Natural killer cell (primary cell): ENCODE measurements at regions not wholly inside any gene's neighbourhood (a gene's known extent, or its start where the extent isn't known, plus 50 kb on each side); places are given as distances from the start of the nearest gene placed in this dataset.

Experiments used
- ATAC-seq, 3 donors: fragments of 150-1000 bp in 2 of 3; fragments of 200-7000 bp in 1 of 3; cut with Tn5 transposase; 1 replicate in 1 of 3; 2 replicates in 2 of 3; pipeline ENCODE4 v1.10.0; 2021; ENCODE audit warnings: mild to moderate bottlenecking in 2 of 3, moderate library complexity in 2 of 3
- DNase-seq, 2 donors: peaks; one replicate each; pipeline versions ENCODE4 v3.0.0 to v3.0.0-alpha.2; 2013 to 2021; ENCODE audit warnings: mixed read lengths in 1 of 2
- H3K27ac ChIP-seq: one replicate; pipeline ENCODE4 v1.5.1; 2013; ENCODE audit warnings: mild to moderate bottlenecking, low read length
- H3K27me3 ChIP-seq: one replicate; pipeline ENCODE4 v1.6.1; 2013; ENCODE audit warnings: low read length; ENCODE audit not compliant: control insufficient read depth, insufficient read depth
- H3K36me3 ChIP-seq: one replicate; pipeline ENCODE4 v1.6.1; 2013; ENCODE audit warnings: low read length; ENCODE audit not compliant: control insufficient read depth, insufficient read depth
- H3K4me1 ChIP-seq: one replicate; pipeline ENCODE4 v1.6.1; 2013; ENCODE audit warnings: low read length; ENCODE audit not compliant: control insufficient read depth, insufficient read depth
- H3K4me3 ChIP-seq: one replicate; pipeline ENCODE4 v1.5.1; 2013; ENCODE audit warnings: low read length
- H3K9me3 ChIP-seq: one replicate; pipeline ENCODE4 v1.6.1; 2013; ENCODE audit warnings: low read length; ENCODE audit not compliant: control insufficient read depth, insufficient read depth
- H3K27ac Mint-ChIP-seq, 2 donors: one replicate each; pipeline ENCODE4 v1.8.0; 2022; ENCODE audit warnings: mild to moderate bottlenecking in 2 of 2, mixed read lengths in 2 of 2, moderate library complexity in 1 of 2
- H3K27me3 Mint-ChIP-seq, 2 donors: one replicate each; pipeline ENCODE4 v1.8.0; 2022; ENCODE audit warnings: low read depth in 2 of 2, mixed read lengths in 2 of 2
- H3K36me3 Mint-ChIP-seq: one replicate; pipeline ENCODE4 v1.8.0; 2022; ENCODE audit warnings: mixed read lengths
- H3K4me1 Mint-ChIP-seq, 2 donors: one replicate each; pipeline ENCODE4 v1.8.0; 2022; ENCODE audit warnings: mixed read lengths in 2 of 2
- H3K4me3 Mint-ChIP-seq: one replicate; pipeline ENCODE4 v1.8.0; 2022; ENCODE audit warnings: mild to moderate bottlenecking, moderate library complexity, mixed read lengths
- H3K9me3 Mint-ChIP-seq, 2 donors: one replicate each; pipeline ENCODE4 v1.8.0; 2022; ENCODE audit warnings: mixed read lengths in 2 of 2
- WGBS: methylation state at CpG from one replicate; pipeline ENCODE4 v1.1.7; 2013; ENCODE audit warnings: missing lambda C conversion rate; ENCODE audit not compliant: insufficient coverage; 5-methylcytosine and 5-hydroxymethylcytosine counted together
- intact Hi-C: fragments of 100-400 bp; cut with micrococcal nuclease; formaldehyde crosslinking; loops from one replicate; pipeline ENCODE4 v1.14.2; 2022
- TF ChIP-seq, protein P1 (sequence below): fragments of 200-600 bp; IDR thresholded peaks from one replicate; pipeline ENCODE4 v1.8.0; 2022; ENCODE audit warnings: antibody characterized with exemption

GRCh38 chr2:183522489-183523266 lies 398.4 kb downstream of the NUP35 start:
- no peaks in the 10 kb centered on the region for H3K27me3 Mint-ChIP-seq
- no peaks in the 10 kb centered on the region for H3K36me3 ChIP-seq
- no peak for ATAC-seq
- peaks cover 10% of the 10 kb centered on the region for H3K9me3 ChIP-seq
- no peak overlapping the region for H3K27ac ChIP-seq
- no peak overlapping the region for H3K4me3 ChIP-seq
- no peaks in the 10 kb centered on the region for H3K27me3 ChIP-seq
- H3K4me1 ChIP-seq: no peaks in the 10 kb centered on the region
- peaks cover 30% of the 10 kb centered on the region for H3K36me3 Mint-ChIP-seq
- H3K9me3 Mint-ChIP-seq: peaks cover 22 to 32% of the 10 kb centered on the region in 2 donors
- WGBS: 51% methylated on average over 2 of the region's 2 CpGs
- intact Hi-C loops: no loop called here
- no peak overlapping the region for H3K27ac Mint-ChIP-seq
- DNase-seq: no peak
- no peak overlapping the region for H3K4me3 Mint-ChIP-seq
- TF ChIP-seq, protein P1, sequence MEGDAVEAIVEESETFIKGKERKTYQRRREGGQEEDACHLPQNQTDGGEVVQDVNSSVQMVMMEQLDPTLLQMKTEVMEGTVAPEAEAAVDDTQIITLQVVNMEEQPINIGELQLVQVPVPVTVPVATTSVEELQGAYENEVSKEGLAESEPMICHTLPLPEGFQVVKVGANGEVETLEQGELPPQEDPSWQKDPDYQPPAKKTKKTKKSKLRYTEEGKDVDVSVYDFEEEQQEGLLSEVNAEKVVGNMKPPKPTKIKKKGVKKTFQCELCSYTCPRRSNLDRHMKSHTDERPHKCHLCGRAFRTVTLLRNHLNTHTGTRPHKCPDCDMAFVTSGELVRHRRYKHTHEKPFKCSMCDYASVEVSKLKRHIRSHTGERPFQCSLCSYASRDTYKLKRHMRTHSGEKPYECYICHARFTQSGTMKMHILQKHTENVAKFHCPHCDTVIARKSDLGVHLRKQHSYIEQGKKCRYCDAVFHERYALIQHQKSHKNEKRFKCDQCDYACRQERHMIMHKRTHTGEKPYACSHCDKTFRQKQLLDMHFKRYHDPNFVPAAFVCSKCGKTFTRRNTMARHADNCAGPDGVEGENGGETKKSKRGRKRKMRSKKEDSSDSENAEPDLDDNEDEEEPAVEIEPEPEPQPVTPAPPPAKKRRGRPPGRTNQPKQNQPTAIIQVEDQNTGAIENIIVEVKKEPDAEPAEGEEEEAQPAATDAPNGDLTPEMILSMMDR: no peak
- no peaks in the 10 kb centered on the region for H3K4me1 Mint-ChIP-seq

GRCh38 chr2:183530333-183530901 lies 406.2 kb downstream of the NUP35 start:
- Histone ChIP-seq H3K27ac (no peak overlapping the region), H3K4me3 (no peak overlapping the region), H3K36me3 (no peaks in the 10 kb centered on the region), H3K4me1 (no peaks in the 10 kb centered on the region), H3K9me3 (no peaks in the 10 kb centered on the region), H3K27me3 (no peaks in the 10 kb centered on the region)
- no peaks in the 10 kb centered on the region for H3K4me1 Mint-ChIP-seq
- H3K9me3 Mint-ChIP-seq: peaks cover 8 to 13% of the 10 kb centered on the region in 2 donors
- TF ChIP-seq, protein P1: no peak
- 30% methylated on average over 3 of the region's 5 CpGs for WGBS
- H3K4me3 Mint-ChIP-seq: no peak overlapping the region
- DNase-seq (no peak), ATAC-seq (no peak)
- intact Hi-C loops: no loop called here
- H3K27ac Mint-ChIP-seq: no peak overlapping the region
- no peaks in the 10 kb centered on the region for H3K27me3 Mint-ChIP-seq
- H3K36me3 Mint-ChIP-seq: no peaks in the 10 kb centered on the region

DNA sequence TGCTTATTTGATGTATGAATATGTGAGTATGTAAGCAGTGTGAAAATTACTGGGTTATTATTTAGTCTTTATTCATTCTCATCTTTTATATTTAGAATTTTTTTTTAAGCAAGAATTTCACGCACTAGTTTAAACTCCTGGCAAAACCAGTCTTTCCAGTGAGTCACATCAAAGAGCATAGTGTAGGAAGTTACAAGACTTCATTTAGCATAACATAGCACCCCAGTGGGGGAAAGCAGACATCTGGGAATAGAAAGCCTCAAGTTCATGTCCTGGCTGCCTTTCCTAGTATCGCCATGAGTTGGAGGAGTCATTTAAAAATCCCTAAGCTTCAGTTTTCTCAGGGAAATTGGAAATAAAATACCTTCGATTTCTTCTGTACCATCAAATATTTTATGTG lies 408.3 kb downstream of the NUP35 start:
- no peaks in the 10 kb centered on the region for H3K27me3 Mint-ChIP-seq
- H3K4me3 Mint-ChIP-seq: no peak overlapping the region
- no peak for ATAC-seq
- H3K27me3 ChIP-seq: no peaks in the 10 kb centered on the region
- H3K36me3 Mint-ChIP-seq: no peaks in the 10 kb centered on the region
- no peak overlapping the region for H3K4me3 ChIP-seq
- intact Hi-C loops: no loop called here
- WGBS: 27% methylated on average over 1 of the region's 3 CpGs
- H3K27ac ChIP-seq: no peak overlapping the region
- H3K9me3 Mint-ChIP-seq: peaks cover 6 to 10% of the 10 kb centered on the region in 2 donors
- no peak for DNase-seq
- H3K4me1 Mint-ChIP-seq: no peaks in the 10 kb centered on the region
- no peaks in the 10 kb centered on the region for H3K9me3 ChIP-seq
- TF ChIP-seq, protein P1: no peak
- H3K27ac Mint-ChIP-seq: no peak overlapping the region
- H3K4me1 ChIP-seq: no peaks in the 10 kb centered on the region
- H3K36me3 ChIP-seq: no peaks in the 10 kb centered on the region
